SHP77 treated with DMSO at 0.1 percent for 48 hours (cell line): ENCODE measurements at regions not wholly inside any gene's neighbourhood (a gene's known extent, or its start where the extent isn't known, plus 50 kb on each side); places are given as distances from the start of the nearest gene placed in this dataset.

Experiments used
- DNase-seq: peaks from one replicate; lab custom pipeline; 2025; lab: John Stamatoyannopoulos, UW

GRCh38 chr1:29670752-29671151, 434.4 kb downstream of the PTPRU start:
- DNase-seq = no peak

GRCh38 chr1:29669912-29670311, 433.6 kb downstream of the PTPRU start:
- DNase-seq = no peak

GRCh38 chr1:29669158-29669871, 433.0 kb downstream of the PTPRU start:
- DNase-seq = no peak

- no peak for DNase-seq
Measured at GRCh38 chr1:29668551-29669157, 432.3 kb downstream of the PTPRU start.

- DNase-seq = no peak
Measured at GRCh38 chr1:29667951-29668350, 431.6 kb downstream of the PTPRU start.

DNA sequence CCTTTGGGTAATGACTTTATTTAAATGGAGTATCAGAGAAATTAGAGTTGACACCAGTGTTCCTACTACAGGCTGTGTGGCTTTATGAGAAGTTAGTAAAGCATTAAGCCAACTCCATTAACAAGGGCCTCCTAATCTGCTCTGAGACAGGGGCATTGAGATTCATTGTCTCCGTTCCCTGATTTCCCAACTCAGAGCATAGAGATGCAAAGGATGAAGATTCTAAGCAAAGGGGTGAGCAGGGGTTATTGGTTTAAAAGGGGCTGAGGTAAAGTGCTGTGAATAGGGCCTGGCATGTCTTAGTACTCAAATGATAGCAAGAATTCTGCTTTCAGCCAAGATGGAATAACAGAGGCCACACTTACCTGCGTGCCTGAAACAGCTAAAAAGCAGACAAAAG, 428.4 kb downstream of the PTPRU start:
- DNase-seq = no peak

- DNase-seq = no peak
Measured at GRCh38 chr1:29658688-29659087, 422.4 kb downstream of the PTPRU start.

- no peak for DNase-seq
Measured at GRCh38 chr1:29657816-29658215, 421.5 kb downstream of the PTPRU start.

DNA sequence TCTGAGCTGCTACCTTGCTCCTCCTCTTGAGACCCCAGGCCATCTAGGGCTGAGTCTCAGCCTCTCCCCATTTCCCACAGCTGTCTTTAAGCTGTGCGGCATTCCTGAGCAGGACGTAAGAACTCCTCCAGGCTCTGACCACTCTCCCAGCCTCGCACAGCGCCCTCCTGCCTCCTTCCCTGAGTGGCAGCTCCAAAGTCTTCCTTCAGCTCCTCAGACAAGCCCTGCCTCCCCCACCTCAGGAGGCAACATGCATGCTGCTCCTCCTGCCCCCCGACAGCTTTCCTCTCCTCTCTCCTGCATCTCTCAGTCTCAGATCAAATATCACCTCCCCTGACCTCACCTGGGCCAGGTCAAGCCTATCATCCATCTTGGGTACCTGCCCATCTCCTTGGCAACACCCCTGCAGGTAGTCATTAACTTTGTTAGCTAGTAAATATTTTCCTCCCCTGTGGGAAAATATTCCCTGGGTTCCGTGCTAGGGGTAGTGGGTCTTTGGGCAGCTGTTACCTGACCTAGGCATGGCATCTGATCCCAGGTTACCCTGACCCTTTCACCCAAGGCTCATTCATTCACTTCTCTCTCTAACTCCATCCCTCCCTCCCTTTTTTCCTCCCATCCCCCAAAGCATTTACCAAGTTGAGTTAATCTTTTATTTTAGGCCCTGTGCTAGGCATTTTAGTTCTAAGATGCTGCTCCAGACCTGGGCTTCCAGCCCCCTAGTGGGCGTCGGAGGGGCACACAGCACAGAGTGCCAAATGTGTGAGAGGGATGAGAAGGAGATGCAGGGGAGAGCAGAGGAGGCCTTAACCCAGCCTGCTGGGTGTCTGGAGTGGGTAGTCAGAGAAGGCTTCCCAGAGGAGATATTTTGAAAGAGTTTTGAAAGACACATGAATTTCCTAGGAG, 419.9 kb downstream of the PTPRU start:
- no peak for DNase-seq

GRCh38 chr1:29655145-29655544, 418.8 kb downstream of the PTPRU start:
- DNase-seq = peak; percentile 62

DNA sequence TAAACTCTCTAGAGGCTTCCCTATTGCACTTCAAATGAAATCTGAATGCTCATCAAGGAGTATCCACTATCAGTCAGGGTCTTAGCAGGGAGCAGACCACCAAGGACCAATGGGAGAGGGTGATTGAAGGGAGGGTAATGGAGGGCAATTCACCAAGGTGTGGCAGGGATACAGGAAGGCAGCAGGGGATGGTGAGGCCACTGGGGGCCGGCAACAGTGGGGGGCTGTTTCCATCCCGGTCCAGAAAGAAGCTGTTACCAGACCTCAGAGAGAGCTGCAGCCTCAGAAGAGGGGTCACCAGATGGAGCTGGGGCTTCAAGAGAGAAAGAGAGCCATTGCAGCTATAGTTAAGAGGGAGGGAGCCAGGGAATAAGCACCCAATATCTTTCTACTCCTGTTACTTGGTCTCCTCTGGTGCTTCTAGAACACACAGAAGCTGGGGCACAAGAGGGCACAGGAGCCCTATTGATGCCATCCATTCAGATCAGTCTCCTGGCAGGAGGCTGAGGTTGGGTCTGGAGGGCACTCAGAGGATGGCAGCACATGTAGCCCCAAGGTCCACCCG, 417.6 kb downstream of the PTPRU start:
- DNase-seq = no peak

- no peak for DNase-seq
Measured at GRCh38 chr1:29653034-29653810, 416.9 kb downstream of the PTPRU start.

DNA sequence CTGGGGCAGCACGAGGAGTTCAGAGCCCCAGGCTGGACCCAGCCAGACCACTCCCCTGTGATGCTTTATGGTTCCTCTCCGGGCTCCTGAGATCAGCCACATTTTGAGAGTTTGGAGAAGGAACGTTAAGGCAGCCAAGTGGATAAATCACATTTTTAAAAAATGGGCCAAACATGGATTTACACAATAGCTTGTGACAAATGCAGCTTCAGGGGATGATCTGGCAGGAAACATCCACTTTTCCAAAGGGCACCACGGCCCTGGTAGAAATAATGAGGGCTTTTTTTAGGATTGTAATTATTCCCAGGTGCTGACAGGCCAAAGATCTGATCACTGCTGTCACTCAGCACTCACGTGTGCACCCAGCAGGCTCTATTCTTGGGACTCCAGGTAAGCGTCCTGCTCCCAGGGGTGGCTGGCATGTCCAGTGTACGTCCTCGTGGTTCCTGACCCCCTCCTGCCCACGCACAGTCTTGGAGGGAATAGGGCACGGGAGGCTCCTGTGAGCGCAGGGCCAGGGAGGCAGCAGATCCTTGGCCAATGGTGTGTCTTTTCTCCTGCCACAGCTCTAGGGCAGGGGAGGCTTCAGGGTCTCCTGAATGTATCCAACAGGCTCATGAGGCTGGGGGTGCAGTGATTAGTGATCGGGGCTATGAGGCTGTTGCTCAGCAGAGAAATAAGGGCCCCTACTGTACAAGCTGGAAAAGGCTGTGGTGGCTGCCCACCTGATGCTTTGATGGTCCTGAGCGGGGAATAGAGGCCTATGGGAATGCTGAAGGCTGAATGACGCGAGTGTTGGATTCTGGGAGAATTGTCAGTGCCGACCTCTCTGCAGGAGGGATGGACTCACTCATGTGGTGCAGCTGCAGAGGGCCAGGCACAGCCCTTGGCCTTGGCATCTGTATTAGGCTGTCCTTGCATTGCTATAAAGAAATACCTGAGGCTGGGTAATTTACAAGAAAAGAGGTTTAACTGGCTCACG, 415.7 kb downstream of the PTPRU start:
- no peak for DNase-seq

GRCh38 chr1:29651246-29651645, 414.9 kb downstream of the PTPRU start:
- DNase-seq = no peak

DNA sequence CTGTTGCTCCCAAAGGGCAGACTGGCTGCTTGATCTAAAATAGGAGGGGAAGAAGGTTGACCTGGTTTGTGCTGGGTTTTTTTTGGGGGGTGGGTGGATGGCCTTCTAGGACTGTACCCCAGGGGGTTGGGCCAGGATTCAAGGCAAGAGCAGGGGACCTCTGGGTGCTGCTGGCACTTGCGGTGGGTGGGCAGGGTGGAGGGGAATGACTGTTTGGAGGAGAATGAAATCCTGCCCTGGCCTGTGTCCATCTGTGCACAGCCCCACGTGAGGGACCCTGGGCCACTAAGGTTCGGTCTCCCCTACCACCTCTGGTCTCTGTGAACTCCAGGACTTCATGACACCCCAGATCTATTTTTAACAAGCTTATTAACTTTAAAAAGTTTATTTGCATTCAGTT, 414.2 kb downstream of the PTPRU start:
- no peak for DNase-seq

DNA sequence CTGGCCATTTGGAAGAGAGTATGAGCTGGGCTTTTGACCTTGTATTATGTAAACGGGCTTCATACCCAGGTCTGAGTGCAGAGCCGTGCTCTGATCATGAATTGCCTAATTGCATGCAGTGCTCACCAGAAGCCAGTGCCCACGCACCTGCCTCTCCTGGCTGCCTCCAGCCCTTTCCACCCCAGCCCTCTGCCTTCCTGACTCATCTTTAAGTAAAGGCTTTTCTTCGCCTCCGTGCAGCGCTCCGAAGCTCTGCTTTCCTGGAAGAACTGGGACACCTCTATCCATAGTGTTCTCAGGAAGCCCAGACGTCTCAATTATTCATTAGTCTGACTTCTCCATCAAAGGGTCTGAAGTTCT, 413.7 kb downstream of the PTPRU start:
- DNase-seq = peak; percentile 67

GRCh38 chr1:29649189-29650040, 413.1 kb downstream of the PTPRU start:
- peak; percentile 67 for DNase-seq

DNA sequence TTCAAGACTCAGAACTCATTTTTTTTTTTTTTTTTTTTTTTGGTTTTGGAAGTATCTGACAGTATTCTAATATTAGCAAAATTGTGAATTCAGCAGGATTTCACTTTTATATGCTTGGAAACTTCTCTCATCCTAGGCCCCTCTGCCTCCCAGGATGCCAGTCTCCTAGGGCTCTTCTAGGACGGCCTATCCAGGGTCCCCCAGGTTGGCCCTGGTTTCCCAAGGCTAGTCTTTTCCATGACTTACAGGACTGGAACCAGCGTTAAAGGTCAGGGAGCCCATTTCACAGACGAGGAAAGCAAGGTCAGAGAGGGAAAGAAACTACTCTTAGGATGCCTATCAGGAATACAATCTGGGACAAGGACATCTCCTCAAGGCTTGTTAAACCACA, 412.5 kb downstream of the PTPRU start:
- no peak for DNase-seq

DNA sequence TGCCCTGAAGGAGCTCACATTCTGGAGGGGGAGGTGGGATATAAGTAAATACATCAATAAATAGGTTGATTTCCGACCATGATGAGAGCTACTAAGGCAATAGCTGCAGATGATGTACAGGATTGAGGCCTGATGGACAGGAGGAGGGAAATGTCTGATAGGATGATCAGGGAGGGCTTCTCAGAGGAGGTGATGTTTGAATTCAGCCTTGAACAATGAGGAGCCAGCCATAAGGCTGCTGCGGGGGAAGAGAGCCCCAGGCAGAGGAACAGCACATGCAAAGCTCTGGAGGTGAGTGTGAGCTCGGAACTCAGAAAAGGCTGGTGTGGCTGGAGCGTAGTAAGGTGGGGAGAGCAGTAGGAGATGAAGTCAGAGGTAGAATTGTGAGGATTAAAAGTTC, 411.7 kb downstream of the PTPRU start:
- DNase-seq = no peak

- DNase-seq = no peak
Measured at GRCh38 chr1:29647581-29647980, 411.3 kb downstream of the PTPRU start.
